ENCODE measurements at regions not wholly inside any gene's neighbourhood (a gene's known extent, or its start where the extent isn't known, plus 50 kb on each side); places are given as distances from the start of the nearest gene placed in this dataset.
A peak's percentile ranks its signal among the peaks of the same experiment; 100 is the strongest.
"Not testable (repeated sequence)": the region's sequence is repeated elsewhere in the genome, so short reads cannot be mapped to it uniquely, and the experiment has no call there.

GRCh38 chr6:938916-939315, 246.0 kb upstream of the EXOC2 start:
- ATAC-seq (no peak), DNase-seq (no peak)
- intact Hi-C loops (cut with micrococcal nuclease): no loop called here

GRCh38 chr6:938271-938905, 245.4 kb upstream of the EXOC2 start:
- intact Hi-C loops (cut with micrococcal nuclease): no loop called here
- no peak for DNase-seq
- ATAC-seq: no peak

- ATAC-seq (no peak), DNase-seq (no peak)
- intact Hi-C loops (cut with micrococcal nuclease): no loop called here
These were observed 242.6 kb upstream of the EXOC2 start for GRCh38 chr6:935582-935981.

- DNase-seq: no peak
- ATAC-seq: peak; percentile 54
- intact Hi-C loops (cut with micrococcal nuclease): no loop called here
These were observed 241.7 kb upstream of the EXOC2 start for GRCh38 chr6:934686-935085.

GRCh38 chr6:931919-932318, 239.0 kb upstream of the EXOC2 start:
- intact Hi-C loops (cut with micrococcal nuclease); DNase-seq; ATAC-seq: not testable (repeated sequence)

GRCh38 chr6:927157-927556, 234.2 kb upstream of the EXOC2 start:
- DNase-seq: no peak
- no peak for ATAC-seq
- intact Hi-C loops (cut with micrococcal nuclease): no loop called here

- DNase-seq: no peak
- intact Hi-C loops (cut with micrococcal nuclease): no loop called here
- ATAC-seq: no peak
These were observed 232.8 kb upstream of the EXOC2 start for GRCh38 chr6:925656-926213.

GRCh38 chr6:924661-925060, 231.7 kb upstream of the EXOC2 start:
- no peak for DNase-seq
- intact Hi-C loops (cut with micrococcal nuclease): no loop called here
- ATAC-seq: no peak

GRCh38 chr6:921400-921799, 228.5 kb upstream of the EXOC2 start:
- ATAC-seq (no peak), DNase-seq (no peak)
- intact Hi-C loops (cut with micrococcal nuclease): no loop called here

GRCh38 chr6:920512-920911, 227.6 kb upstream of the EXOC2 start:
- DNase-seq: no peak
- no peak for ATAC-seq
- intact Hi-C loops (cut with micrococcal nuclease): no loop called here

- DNase-seq (no peak), ATAC-seq (no peak)
- intact Hi-C loops (cut with micrococcal nuclease): no loop called here
These were observed 226.6 kb upstream of the EXOC2 start for GRCh38 chr6:919500-919899.

- intact Hi-C loops (cut with micrococcal nuclease): no loop called here
- DNase-seq: no peak
- ATAC-seq: no peak
These were observed 225.0 kb upstream of the EXOC2 start for GRCh38 chr6:917939-918338.

- intact Hi-C loops (cut with micrococcal nuclease): no loop called here
- DNase-seq (no peak), ATAC-seq (no peak)
These were observed 224.4 kb upstream of the EXOC2 start for GRCh38 chr6:917296-917695.

- intact Hi-C loops (cut with micrococcal nuclease): no loop called here
These were observed 223.2 kb upstream of the EXOC2 start for GRCh38 chr6:916131-916530.

GRCh38 chr6:912871-913835, 220.2 kb upstream of the EXOC2 start:
- DNase-seq (no peak), ATAC-seq (no peak)
- intact Hi-C loops (cut with micrococcal nuclease): no loop called here

More at GRCh38 chr6:916131-916530, 223.2 kb upstream of the EXOC2 start:
- ATAC-seq (no peak), DNase-seq (no peak)

GRCh38 chr6:907928-908327, 215.0 kb upstream of the EXOC2 start:
- DNase-seq (no peak), ATAC-seq (no peak)
- intact Hi-C loops (cut with micrococcal nuclease): no loop called here

- intact Hi-C loops (cut with micrococcal nuclease): no loop called here
These were observed 214.0 kb upstream of the EXOC2 start for GRCh38 chr6:906920-907319.

GRCh38 chr6:905556-905955, 212.6 kb upstream of the EXOC2 start:
- ATAC-seq (no peak), DNase-seq (no peak)
- intact Hi-C loops (cut with micrococcal nuclease): no loop called here

More at GRCh38 chr6:906920-907319, 214.0 kb upstream of the EXOC2 start:
- ATAC-seq (no peak), DNase-seq (no peak)

GRCh38 chr6:904994-905393, 212.1 kb upstream of the EXOC2 start:
- intact Hi-C loops (cut with micrococcal nuclease): no loop called here
- DNase-seq (no peak), ATAC-seq (no peak)

GRCh38 chr6:903761-904160, 210.8 kb upstream of the EXOC2 start:
- no peak for ATAC-seq
- intact Hi-C loops (cut with micrococcal nuclease): no loop called here
- no peak for DNase-seq

All from left ventricle myocardium superior (tissue), 1 donor.